SIG-M5 (cell line): ENCODE measurements at regions not wholly inside any gene's neighbourhood (a gene's known extent, or its start where the extent isn't known, plus 50 kb on each side); places are given as distances from the start of the nearest gene placed in this dataset.

Source experiments
- DNase-seq: peaks from one replicate; lab custom pipeline; 2025; lab: John Stamatoyannopoulos, UW

GRCh38 chr2:65649811-65650589 lies 217.6 kb upstream of the SPRED2 start:
- no peak for DNase-seq

- no peak for DNase-seq
Observed at GRCh38 chr2:65647249-65647842, 214.9 kb upstream of the SPRED2 start.

DNA sequence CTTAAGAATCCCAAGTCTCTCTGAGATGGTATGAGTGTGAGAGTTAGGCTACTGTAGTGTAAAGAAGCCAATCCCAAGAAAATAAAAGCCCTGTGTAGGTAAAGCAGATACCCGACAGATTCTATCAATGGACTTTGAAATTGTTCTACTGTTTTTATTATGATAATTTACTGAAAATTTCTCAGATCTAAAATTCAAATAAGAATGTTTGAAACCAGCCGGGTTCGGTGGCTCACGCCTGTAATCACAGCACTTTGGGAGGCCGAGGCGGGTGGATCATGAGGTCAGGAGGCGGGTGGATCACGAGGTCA lies 208.3 kb upstream of the SPRED2 start:
- no peak for DNase-seq

GRCh38 chr2:65639156-65639864 lies 206.9 kb upstream of the SPRED2 start:
- DNase-seq, result no peak

DNA sequence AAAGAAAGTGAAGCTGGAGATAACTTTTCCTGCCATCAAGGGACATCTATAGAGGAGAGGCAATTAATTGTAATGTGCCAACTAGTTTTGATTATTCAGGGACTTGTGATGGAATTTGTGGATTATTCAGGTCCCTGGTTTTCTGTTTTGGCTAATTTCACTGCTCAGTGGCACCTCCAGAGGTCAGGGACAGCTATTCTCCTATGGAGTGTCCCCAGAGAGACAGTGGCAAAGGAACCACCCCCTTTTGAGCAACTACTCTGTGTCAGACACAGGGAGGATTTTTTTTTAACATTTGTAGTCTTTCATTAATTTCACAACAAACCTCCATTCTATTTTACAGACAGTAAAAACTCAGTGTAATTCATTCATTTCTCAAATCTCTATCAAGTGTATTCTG lies 206.0 kb upstream of the SPRED2 start:
- no peak for DNase-seq

DNA sequence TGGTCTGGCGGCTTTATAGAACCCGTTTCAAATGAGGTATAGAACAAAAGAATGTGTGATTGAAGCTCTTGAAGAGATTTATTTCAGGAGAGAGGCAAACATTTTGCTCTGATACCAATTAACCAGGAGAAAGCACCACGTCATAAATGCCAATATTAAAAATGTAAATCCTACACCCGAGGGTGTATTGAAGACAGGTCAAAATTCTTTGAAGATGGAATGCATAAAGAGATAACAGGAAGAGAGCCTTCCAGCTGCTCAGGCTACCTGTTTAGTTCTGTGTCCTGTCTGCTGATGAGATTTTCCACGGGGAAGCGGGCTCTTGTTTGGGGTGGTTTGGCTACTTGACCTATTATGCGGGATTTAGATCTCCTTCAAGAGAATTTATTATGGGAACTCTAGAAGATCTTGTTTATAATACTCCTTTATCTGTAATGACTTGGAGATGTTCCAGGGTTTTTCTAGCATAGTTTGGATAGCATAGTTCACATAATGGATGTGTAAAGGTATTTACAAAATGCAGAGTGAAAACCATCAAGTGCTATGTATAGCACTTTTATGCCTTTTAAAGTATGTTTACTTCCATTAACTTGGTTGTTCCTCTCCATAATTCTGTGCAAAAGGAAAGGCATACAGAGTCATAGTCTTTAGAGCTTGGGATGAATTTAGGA lies 204.5 kb upstream of the SPRED2 start:
- no peak for DNase-seq

DNA sequence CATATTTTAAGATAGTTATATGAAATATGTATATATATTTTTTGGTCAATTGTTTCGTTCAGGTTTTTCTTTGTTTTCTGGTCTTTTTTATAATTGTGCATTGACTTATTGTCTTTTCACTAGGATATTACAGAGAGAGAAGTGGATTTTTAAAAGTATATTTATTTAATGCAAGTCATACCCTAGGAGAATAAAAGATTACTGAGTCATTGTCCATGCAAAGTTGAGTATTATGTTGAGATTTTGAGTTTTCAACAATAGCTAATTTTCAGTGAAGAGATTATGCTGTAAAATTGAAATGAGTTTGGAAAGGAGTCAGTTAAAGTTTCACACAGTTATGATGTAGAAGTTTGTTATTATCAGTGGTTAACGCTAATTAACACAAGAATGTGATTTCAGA lies 203.6 kb upstream of the SPRED2 start:
- no peak for DNase-seq

GRCh38 chr2:65634304-65634703 lies 201.9 kb upstream of the SPRED2 start:
- no peak for DNase-seq

GRCh38 chr2:65630643-65631042 lies 198.2 kb upstream of the SPRED2 start:
- DNase-seq, result peak; percentile 30

DNA sequence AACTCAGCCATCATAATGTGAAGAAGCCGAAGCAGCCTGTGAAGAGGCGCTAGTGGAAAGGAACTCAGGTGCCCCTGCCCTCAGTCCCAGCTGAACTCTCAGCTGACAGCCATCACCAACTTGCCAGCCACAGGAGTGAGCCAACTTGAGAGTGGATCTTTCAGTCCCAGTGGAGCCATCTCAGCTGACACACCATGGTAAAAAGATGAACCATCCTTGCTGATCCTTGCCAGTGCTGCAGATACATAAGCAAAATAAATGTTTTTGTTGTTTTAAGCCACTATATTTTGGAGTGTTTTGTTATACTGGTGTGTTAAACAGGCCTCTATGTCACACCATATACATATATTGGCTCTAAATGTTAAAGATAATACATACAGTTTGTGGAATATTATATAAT lies 195.8 kb upstream of the SPRED2 start:
- DNase-seq, result no peak

GRCh38 chr2:65626831-65627230 lies 194.4 kb upstream of the SPRED2 start:
- no peak for DNase-seq

DNA sequence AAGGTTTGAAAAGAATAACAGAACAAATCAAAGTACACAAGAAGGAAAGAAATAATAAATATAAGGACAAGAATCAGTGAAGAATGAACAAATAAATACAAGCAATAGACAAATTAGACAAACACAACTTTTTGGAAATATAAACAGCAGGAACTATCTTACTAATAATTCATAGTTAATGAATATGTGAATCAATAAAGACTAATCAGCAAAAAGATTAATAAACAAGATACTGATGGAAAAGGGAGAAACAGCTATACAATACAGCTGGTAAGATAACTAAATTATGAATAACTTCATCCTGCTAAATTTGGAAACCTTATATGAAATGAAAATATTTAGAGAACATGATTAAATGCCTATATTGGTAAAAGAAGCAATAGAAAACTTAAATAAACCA lies 193.6 kb upstream of the SPRED2 start:
- no peak for DNase-seq

- DNase-seq, result no peak
Observed at GRCh38 chr2:65622951-65623535, 190.6 kb upstream of the SPRED2 start.

GRCh38 chr2:65622499-65622898 lies 190.1 kb upstream of the SPRED2 start:
- no peak for DNase-seq

- DNase-seq, result no peak
Observed at GRCh38 chr2:65620524-65620923, 188.1 kb upstream of the SPRED2 start.

GRCh38 chr2:65620026-65620425 lies 187.6 kb upstream of the SPRED2 start:
- DNase-seq, result no peak

GRCh38 chr2:65615602-65616001 lies 183.2 kb upstream of the SPRED2 start:
- no peak for DNase-seq

DNA sequence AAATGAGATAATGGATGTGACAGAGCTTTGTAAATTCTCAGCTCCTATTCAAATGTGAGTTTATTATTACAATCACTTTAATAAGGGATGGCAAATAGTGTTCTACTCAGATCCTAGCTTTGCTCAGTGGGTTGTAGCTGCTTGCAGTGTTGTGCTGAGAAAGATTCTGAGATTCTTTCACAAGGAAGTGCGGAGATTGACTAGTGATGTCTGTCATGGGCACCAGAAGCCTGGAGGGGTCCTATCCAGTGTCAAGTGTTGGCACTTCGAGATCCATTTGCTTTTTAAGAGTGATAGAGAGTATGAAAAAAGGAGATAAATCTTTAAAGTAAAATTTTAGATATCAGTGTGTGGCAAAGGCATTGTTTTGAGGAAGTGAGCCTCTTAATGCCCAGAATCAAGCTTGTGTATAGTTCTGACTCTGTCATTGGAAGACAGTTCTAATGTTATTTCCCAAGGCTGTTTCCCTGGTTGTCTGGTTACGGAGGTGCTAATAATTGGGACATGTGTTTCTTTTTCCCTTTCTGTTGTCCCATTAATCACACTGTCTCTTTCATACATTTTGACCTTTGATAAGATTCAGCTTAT lies 181.7 kb upstream of the SPRED2 start:
- no peak for DNase-seq

DNA sequence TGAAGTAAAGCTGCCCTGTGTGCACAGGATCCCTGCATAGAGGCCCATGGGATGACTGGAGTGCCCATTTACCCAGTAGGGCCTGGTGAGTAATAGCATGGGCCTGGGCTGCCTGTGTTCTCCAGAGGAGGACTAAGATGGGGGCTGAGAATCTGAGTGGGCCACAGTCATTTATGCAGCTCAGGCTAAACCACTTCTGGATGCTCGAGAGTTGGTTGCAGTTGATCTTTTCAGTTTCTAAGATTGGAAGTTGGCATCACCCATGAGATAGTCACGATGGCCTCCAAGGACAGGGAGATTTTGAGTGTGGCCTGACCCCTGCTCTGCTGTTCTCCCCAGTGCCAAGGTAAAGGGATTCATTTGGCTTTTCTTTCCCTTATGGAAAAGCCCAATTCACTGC lies 179.1 kb upstream of the SPRED2 start:
- no peak for DNase-seq

DNA sequence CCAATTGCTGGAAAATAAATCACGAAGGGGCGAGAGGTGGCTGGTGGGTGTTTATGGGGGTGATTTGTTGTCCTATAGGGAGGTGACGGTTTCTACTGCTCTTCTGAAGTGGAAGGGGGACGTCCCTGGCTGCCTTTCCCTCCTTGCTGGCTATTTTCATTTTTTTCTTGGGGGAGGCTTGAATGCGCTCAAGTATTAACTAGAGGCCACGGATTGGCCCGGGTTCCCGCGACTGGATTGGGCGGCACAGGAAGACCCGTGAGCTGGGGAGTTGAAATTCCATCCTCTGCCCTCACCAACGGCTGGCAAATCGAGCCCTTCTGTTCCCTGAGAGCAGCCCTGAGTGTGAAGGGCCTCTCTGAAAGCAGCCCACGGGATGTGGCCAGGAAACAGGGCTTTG lies 176.5 kb upstream of the SPRED2 start:
- no peak for DNase-seq

- DNase-seq, result no peak
Observed at GRCh38 chr2:65608466-65608865, 176.1 kb upstream of the SPRED2 start.

GRCh38 chr2:65607662-65608305 lies 175.4 kb upstream of the SPRED2 start:
- DNase-seq, result no peak
